ENCODE measurements at regions not wholly inside any gene's neighbourhood (a gene's known extent, or its start where the extent isn't known, plus 50 kb on each side); places are given as distances from the start of the nearest gene placed in this dataset.

DNA sequence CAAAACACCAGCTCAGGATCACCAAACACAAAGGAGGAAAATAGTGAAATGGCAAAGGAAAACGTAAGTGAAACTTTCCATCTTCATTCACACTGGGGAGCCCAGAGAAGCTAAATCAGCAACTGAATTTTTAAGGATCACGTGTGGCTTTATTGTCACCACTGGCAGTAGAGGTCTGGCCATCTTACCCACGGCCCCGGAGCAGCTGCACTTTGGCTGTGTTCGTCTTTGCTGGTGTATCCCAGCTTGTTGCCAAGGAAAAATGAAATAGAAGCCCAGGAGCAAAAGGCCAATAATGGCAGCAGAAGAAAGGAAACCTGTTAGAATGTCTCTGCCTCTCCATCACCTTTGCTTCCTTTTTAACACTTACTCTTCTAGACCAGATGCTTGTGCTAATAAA, 274.7 kb downstream of the FOXO1 start:
- DNase-seq (ENCODE audit: low spot score): no peak
- TF ChIP-seq, protein P1, sequence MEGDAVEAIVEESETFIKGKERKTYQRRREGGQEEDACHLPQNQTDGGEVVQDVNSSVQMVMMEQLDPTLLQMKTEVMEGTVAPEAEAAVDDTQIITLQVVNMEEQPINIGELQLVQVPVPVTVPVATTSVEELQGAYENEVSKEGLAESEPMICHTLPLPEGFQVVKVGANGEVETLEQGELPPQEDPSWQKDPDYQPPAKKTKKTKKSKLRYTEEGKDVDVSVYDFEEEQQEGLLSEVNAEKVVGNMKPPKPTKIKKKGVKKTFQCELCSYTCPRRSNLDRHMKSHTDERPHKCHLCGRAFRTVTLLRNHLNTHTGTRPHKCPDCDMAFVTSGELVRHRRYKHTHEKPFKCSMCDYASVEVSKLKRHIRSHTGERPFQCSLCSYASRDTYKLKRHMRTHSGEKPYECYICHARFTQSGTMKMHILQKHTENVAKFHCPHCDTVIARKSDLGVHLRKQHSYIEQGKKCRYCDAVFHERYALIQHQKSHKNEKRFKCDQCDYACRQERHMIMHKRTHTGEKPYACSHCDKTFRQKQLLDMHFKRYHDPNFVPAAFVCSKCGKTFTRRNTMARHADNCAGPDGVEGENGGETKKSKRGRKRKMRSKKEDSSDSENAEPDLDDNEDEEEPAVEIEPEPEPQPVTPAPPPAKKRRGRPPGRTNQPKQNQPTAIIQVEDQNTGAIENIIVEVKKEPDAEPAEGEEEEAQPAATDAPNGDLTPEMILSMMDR (IDR thresholded peaks at IDR 0.05; ENCODE audit: extremely low read depth, missing control alignments): no peak

DNA sequence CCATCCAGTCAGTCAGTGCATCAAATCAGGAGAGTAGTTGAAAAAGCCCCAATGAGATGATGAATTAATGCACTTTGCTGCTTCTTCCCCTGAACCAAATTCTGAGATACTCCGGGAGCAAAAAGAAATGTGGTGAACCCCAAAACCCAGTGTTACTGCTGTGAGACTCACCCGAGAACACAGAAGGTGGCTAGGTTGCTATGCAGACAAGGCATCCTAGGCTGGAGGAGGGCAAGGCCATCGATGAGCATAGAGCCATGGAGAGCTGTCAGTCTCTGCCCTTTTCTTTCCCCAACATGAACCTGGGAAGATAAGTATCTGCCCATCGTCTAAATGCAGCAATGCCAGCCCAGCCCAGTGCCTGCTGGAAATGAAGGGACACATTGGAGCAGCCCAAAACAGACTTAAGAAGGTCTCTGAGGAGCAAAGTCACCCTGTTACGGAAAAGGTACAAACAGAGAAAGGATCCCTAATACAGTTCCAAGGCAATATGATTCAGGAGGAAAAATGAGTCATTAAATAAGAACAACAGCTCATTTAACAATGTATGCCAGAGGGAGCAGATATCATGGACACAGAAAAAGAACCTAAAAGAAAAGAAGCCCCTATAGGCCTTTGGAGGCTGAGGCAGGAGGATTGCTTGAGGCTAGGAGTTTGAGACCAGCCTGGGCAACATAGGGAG, 272.0 kb downstream of the FOXO1 start:
- TF ChIP-seq, protein P1 (IDR thresholded peaks at IDR 0.05; ENCODE audit: extremely low read depth, missing control alignments): no peak
- no peak for DNase-seq (ENCODE audit: low spot score)

DNA sequence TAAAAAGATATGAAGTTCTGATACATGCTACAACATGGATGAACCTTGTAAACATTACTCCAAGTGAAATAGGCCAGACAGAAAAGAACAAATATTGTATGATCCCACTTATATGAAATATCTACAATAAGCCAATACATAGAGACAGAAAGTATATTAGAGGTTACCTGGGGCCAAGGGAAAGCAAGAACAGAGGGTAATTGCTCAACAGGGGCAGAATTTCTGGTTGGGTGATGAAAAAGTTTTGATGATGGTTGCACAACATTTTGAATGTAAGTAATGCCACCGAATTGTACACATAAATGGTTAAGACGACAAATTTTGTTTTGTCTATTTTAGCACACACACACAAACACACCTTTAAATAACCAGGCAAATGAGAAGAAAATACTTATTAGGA, 268.4 kb downstream of the FOXO1 start:
- TF ChIP-seq, protein P1 (IDR thresholded peaks at IDR 0.05; ENCODE audit: extremely low read depth, missing control alignments): no peak
- DNase-seq (ENCODE audit: low spot score): no peak

DNA sequence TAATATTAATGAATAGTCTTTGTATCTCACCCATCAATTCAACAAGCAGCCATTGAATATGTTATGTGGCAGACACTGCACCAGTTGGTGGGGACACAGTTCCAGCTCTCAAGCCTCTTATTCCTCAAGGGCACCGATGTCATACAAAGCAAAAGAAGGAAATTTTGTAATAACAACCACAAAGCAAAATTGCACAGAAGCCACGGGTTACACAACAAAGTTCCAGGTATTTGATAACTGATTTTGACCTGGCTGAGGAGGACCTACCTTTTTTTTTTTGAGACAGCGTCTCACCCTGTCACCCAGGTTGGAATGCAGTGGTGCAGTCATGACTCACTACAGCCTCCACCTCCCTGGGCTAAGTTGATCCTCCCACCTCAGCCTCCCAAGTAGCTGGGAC, 266.7 kb downstream of the FOXO1 start:
- DNase-seq (ENCODE audit: low spot score): no peak
- TF ChIP-seq, protein P1 (IDR thresholded peaks at IDR 0.05; ENCODE audit: extremely low read depth, missing control alignments): no peak

DNA sequence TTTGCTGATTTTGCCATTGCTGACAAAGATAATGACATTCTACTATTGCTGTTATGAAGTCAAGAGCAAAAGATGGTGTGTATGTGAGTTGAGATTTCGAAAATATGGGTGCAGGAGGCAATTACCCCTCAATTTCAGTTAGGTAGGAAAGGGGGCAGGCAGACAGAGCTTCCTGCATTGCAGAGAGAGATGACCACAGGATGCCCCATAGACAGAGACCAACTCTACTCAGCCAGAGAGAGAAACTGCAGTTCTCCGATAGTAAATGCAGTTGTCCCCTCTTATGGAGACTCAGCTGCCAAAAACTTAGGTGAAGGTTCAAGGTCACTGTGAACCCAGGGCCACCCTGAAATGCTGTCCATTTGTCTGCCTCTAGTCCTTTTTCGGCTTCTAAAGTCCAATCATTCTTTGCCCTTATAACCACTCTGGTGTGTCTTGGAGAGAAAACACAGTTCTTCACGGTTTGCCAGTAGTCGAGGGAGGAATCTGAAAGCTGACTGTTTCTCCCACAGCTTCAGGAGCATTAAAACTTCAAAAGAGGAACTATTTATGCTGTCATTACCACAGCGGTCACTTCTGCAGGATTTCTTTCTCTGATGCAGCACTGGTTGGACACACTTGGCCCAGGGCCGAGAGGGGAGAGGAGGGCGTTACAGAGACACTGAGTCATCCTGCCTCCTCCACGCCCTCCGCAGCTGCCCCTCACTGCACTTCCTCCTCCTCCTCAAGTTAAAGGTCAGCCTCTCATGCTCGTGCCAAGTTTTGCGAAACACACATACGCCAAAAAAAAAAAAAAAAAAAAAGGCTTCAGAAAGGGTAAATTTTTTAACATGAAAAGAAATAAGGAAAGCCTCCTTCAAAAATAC, 264.3 kb downstream of the FOXO1 start:
- TF ChIP-seq, protein P1 (IDR thresholded peaks at IDR 0.05; ENCODE audit: extremely low read depth, missing control alignments): no peak
- peak; percentile 78 for DNase-seq (ENCODE audit: low spot score)

DNA sequence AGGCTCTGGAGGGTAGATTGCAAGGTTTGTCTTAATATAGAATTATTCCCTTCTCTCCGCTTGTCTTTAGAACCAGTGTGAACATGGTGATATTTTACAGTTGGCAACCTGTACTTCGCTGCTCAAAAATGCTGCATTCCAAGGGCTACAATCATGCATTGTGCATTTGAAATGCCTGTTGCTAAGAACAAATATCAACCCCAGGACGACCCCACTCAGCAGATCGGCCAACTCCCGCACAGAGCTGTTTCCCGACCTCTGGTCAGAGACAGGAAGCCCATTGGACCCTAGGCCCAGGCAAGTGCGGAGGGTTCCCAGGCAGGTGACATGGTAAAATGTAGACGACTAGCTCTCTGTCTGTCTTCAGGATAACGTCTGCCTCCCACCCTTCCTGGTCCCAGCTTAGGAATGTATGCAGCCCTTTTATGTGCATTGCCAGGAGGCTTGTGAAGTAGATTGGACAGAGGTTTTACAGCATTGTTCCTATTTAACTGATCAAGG, 263.5 kb downstream of the FOXO1 start:
- TF ChIP-seq, protein P1 (IDR thresholded peaks at IDR 0.05; ENCODE audit: extremely low read depth, missing control alignments): no peak
- no peak for DNase-seq (ENCODE audit: low spot score)

Measured in GM20000 (cell line).